ENCODE measurements at regions not wholly inside any gene's neighbourhood (a gene's known extent, or its start where the extent isn't known, plus 50 kb on each side); places are given as distances from the start of the nearest gene placed in this dataset.

- H3K27me3 ChIP-seq (ENCODE audit: control insufficient read depth, insufficient read depth, low read length): no peaks in the 10 kb centered on the region
- TF ChIP-seq EZH2 (IDR thresholded peaks at IDR 0.05; ENCODE audit: low read length, missing control alignments): no peak
- no peak for TF ChIP-seq CTCF (conservative IDR thresholded peaks at IDR 0.05 in 1 of 2, IDR thresholded peaks at IDR 0.05 in 1 of 2; ENCODE audit: low read depth in 1 of 2, low read length in 2 of 2)
- H3K4me3 ChIP-seq (replicated peaks in 1 of 4; ENCODE audit: control extremely low read depth in 1 of 4, insufficient read depth in 1 of 4, low read depth in 3 of 4, low read length in 4 of 4): no peak overlapping the region
- no peak for DNase-seq (ENCODE audit: low read depth in 2 of 2)
- H3K4me2 ChIP-seq (ENCODE audit: extremely low read depth, insufficient read depth, low read length): no peak overlapping the region
- H3K9ac ChIP-seq (ENCODE audit: insufficient read depth, low read length): no peak overlapping the region
- no peak overlapping the region for H2AFZ ChIP-seq (ENCODE audit: low read length)
- no peaks in the 10 kb centered on the region for H3K36me3 ChIP-seq (ENCODE audit: control insufficient read depth, insufficient read depth, low read length)
- H4K20me1 ChIP-seq (ENCODE audit: control insufficient read depth, extremely low read depth, insufficient read depth, low read length): no peaks in the 10 kb centered on the region
- H3K79me2 ChIP-seq (ENCODE audit: control insufficient read depth, insufficient read depth, low read length): no peaks in the 10 kb centered on the region
- H3K27ac ChIP-seq (ENCODE audit: insufficient read depth, low read length): no peak overlapping the region
- no peaks in the 10 kb centered on the region for H3K9me3 ChIP-seq (ENCODE audit: control insufficient read depth, insufficient read depth, low read depth, low read length)
- no peaks in the 10 kb centered on the region for H3K4me1 ChIP-seq (ENCODE audit: control insufficient read depth, extremely low read depth, insufficient read depth, low read length)
Measured at GRCh38 chr6:91879386-91879995, 1292.6 kb upstream of the MAP3K7 start.

- H3K9ac ChIP-seq (ENCODE audit: insufficient read depth, low read length): no peak overlapping the region
- no peak overlapping the region for H2AFZ ChIP-seq (ENCODE audit: low read length)
- no peak overlapping the region for H3K4me3 ChIP-seq (replicated peaks in 1 of 4; ENCODE audit: control extremely low read depth in 1 of 4, insufficient read depth in 1 of 4, low read depth in 3 of 4, low read length in 4 of 4)
- H4K20me1 ChIP-seq (ENCODE audit: control insufficient read depth, extremely low read depth, insufficient read depth, low read length): no peaks in the 10 kb centered on the region
- no peaks in the 10 kb centered on the region for H3K79me2 ChIP-seq (ENCODE audit: control insufficient read depth, insufficient read depth, low read length)
- no peak overlapping the region for H3K4me2 ChIP-seq (ENCODE audit: extremely low read depth, insufficient read depth, low read length)
- no peak for TF ChIP-seq CTCF (conservative IDR thresholded peaks at IDR 0.05 in 1 of 2, IDR thresholded peaks at IDR 0.05 in 1 of 2; ENCODE audit: low read depth in 1 of 2, low read length in 2 of 2)
- TF ChIP-seq EZH2 (IDR thresholded peaks at IDR 0.05; ENCODE audit: low read length, missing control alignments): no peak
- H3K4me1 ChIP-seq (ENCODE audit: control insufficient read depth, extremely low read depth, insufficient read depth, low read length): no peaks in the 10 kb centered on the region
- H3K9me3 ChIP-seq (ENCODE audit: control insufficient read depth, insufficient read depth, low read depth, low read length): no peaks in the 10 kb centered on the region
- no peak for DNase-seq (ENCODE audit: low read depth in 2 of 2)
- no peaks in the 10 kb centered on the region for H3K36me3 ChIP-seq (ENCODE audit: control insufficient read depth, insufficient read depth, low read length)
- H3K27me3 ChIP-seq (ENCODE audit: control insufficient read depth, insufficient read depth, low read length): no peaks in the 10 kb centered on the region
- H3K27ac ChIP-seq (ENCODE audit: insufficient read depth, low read length): no peak overlapping the region
Measured at GRCh38 chr6:91877994-91878393, 1291.1 kb upstream of the MAP3K7 start.

DNA sequence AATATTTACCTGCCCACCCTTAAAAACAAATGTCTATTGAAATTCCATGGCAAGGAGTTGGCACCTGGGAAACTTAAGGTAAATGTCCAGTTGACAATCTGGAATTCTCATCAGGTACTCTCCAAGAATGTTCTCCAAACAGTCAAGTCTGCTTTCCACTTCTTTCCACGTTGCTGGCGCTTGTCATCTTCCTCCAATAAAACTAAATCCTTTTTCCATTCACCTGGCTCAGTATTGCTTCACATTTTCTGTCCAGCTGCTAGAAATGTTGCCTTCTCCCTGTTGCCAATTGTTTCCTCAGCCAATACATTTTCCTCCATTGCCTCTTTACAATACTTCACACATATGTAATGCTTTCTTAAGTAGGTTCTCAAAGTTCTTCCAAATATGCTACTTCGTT lies 1288.1 kb upstream of the MAP3K7 start:
- TF ChIP-seq EZH2 (IDR thresholded peaks at IDR 0.05; ENCODE audit: low read length, missing control alignments): no peak
- TF ChIP-seq CTCF (conservative IDR thresholded peaks at IDR 0.05 in 1 of 2, IDR thresholded peaks at IDR 0.05 in 1 of 2; ENCODE audit: low read depth in 1 of 2, low read length in 2 of 2): no peak
- Histone ChIP-seq H2AFZ (ENCODE audit: low read length) (no peak overlapping the region), H3K9me3 (ENCODE audit: control insufficient read depth, insufficient read depth, low read depth, low read length) (no peaks in the 10 kb centered on the region), H3K4me1 (ENCODE audit: control insufficient read depth, extremely low read depth, insufficient read depth, low read length) (no peaks in the 10 kb centered on the region), H3K9ac (ENCODE audit: insufficient read depth, low read length) (no peak overlapping the region), H3K36me3 (ENCODE audit: control insufficient read depth, insufficient read depth, low read length) (no peaks in the 10 kb centered on the region), H3K27me3 (ENCODE audit: control insufficient read depth, insufficient read depth, low read length) (no peaks in the 10 kb centered on the region), H3K4me3 (replicated peaks in 1 of 4; ENCODE audit: control extremely low read depth in 1 of 4, insufficient read depth in 1 of 4, low read depth in 3 of 4, low read length in 4 of 4) (no peak overlapping the region), H3K4me2 (ENCODE audit: extremely low read depth, insufficient read depth, low read length) (no peak overlapping the region), H3K27ac (ENCODE audit: insufficient read depth, low read length) (no peak overlapping the region), H3K79me2 (ENCODE audit: control insufficient read depth, insufficient read depth, low read length) (no peaks in the 10 kb centered on the region), H4K20me1 (ENCODE audit: control insufficient read depth, extremely low read depth, insufficient read depth, low read length) (no peaks in the 10 kb centered on the region)
- no peak for DNase-seq (ENCODE audit: low read depth in 2 of 2)

Measured in fibroblast of lung (primary cell).